Vagina (tissue), 2 donors: ENCODE measurements at regions not wholly inside any gene's neighbourhood (a gene's known extent, or its start where the extent isn't known, plus 50 kb on each side); places are given as distances from the start of the nearest gene placed in this dataset.
"Not testable (repeated sequence)": the region's sequence is repeated elsewhere in the genome, so short reads cannot be mapped to it uniquely, and the experiment has no call there.

Source experiments
- DNase-seq, 2 donors: peaks; one replicate each; pipeline ENCODE4 v3.0.0-alpha.2; 2017; ENCODE audit errors: extremely low spot score in 2 of 2
- H3K27ac ChIP-seq: fragments of 200-600 bp; sonication (generic); one replicate; pipeline ENCODE4 v1.5.1; 2019
- H3K27me3 ChIP-seq: fragments of 200-600 bp; sonication (generic); one replicate; pipeline ENCODE4 v1.5.1; 2019
- H3K36me3 ChIP-seq, 2 donors: fragments of 200-600 bp; sonication (generic); one replicate each; pipeline ENCODE4 v1.5.1; 2017 to 2019
- H3K4me1 ChIP-seq: fragments of 200-600 bp; sonication (generic); one replicate; pipeline ENCODE4 v1.5.1; 2019
- H3K4me3 ChIP-seq, 2 donors: fragments of 200-600 bp; sonication (generic); 1 replicate in 1 of 2; 2 replicates in 1 of 2; pipeline ENCODE4 v1.5.1; 2016 to 2019
- H3K9me3 ChIP-seq: fragments of 200-600 bp; sonication (generic); one replicate; pipeline ENCODE4 v1.5.1; 2019
- POLR2A ChIP-seq, 2 donors: fragments of 450-650 bp; IDR thresholded peaks; one replicate each; pipeline ENCODE4 v1.6.1; 2017; ENCODE audit warnings: antibody characterized with exemption in 2 of 2, mild to moderate bottlenecking in 2 of 2, moderate library complexity in 2 of 2
- POLR2AphosphoS5 ChIP-seq, 2 donors: sonication (generic); formaldehyde crosslinking; IDR thresholded peaks; one replicate each; pipeline ENCODE4 v1.9.0; 2017; ENCODE audit warnings: antibody characterized with exemption in 2 of 2, mild to moderate bottlenecking in 2 of 2, low read depth in 1 of 2; ENCODE audit not compliant: insufficient read depth in 1 of 2
- intact Hi-C: fragments of 100-400 bp; cut with DNase I; formaldehyde crosslinking; loops from one replicate; pipeline ENCODE4 v1.15.1; 2023
- TF ChIP-seq, protein P1 (sequence below), 3 experiments: fragments of 450-650 bp in 2 of 3; fragments of 200-600 bp in 1 of 3; sonication (generic) in 1 of 3; IDR thresholded peaks; one replicate each; pipeline ENCODE4 v1.5.1; 2017 to 2019; ENCODE audit warnings: antibody characterized with exemption in 3 of 3, mild to moderate bottlenecking in 2 of 3, moderate library complexity in 2 of 3

- H3K27me3 ChIP-seq = no peaks in the 10 kb centered on the region
- intact Hi-C loops = no loop called here
- no peak for DNase-seq
- H3K4me1 ChIP-seq = peaks cover 13% of the 10 kb centered on the region
- no peaks in the 10 kb centered on the region for H3K36me3 ChIP-seq
- TF ChIP-seq POLR2AphosphoS5 (IDR thresholded peaks at IDR 0.05; ENCODE audit: insufficient read depth in 1 of 2, low read depth in 1 of 2) (no peak), POLR2A (IDR thresholded peaks at IDR 0.05) (no peak)
- TF ChIP-seq, protein P1, sequence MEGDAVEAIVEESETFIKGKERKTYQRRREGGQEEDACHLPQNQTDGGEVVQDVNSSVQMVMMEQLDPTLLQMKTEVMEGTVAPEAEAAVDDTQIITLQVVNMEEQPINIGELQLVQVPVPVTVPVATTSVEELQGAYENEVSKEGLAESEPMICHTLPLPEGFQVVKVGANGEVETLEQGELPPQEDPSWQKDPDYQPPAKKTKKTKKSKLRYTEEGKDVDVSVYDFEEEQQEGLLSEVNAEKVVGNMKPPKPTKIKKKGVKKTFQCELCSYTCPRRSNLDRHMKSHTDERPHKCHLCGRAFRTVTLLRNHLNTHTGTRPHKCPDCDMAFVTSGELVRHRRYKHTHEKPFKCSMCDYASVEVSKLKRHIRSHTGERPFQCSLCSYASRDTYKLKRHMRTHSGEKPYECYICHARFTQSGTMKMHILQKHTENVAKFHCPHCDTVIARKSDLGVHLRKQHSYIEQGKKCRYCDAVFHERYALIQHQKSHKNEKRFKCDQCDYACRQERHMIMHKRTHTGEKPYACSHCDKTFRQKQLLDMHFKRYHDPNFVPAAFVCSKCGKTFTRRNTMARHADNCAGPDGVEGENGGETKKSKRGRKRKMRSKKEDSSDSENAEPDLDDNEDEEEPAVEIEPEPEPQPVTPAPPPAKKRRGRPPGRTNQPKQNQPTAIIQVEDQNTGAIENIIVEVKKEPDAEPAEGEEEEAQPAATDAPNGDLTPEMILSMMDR (IDR thresholded peaks at IDR 0.05) = no peak
- H3K27ac ChIP-seq = no peak overlapping the region
- H3K4me3 ChIP-seq = no peak overlapping the region
- no peaks in the 10 kb centered on the region for H3K9me3 ChIP-seq
These were observed 149.4 kb downstream of the HSD17B3 start for GRCh38 chr9:96152550-96152949.

DNA sequence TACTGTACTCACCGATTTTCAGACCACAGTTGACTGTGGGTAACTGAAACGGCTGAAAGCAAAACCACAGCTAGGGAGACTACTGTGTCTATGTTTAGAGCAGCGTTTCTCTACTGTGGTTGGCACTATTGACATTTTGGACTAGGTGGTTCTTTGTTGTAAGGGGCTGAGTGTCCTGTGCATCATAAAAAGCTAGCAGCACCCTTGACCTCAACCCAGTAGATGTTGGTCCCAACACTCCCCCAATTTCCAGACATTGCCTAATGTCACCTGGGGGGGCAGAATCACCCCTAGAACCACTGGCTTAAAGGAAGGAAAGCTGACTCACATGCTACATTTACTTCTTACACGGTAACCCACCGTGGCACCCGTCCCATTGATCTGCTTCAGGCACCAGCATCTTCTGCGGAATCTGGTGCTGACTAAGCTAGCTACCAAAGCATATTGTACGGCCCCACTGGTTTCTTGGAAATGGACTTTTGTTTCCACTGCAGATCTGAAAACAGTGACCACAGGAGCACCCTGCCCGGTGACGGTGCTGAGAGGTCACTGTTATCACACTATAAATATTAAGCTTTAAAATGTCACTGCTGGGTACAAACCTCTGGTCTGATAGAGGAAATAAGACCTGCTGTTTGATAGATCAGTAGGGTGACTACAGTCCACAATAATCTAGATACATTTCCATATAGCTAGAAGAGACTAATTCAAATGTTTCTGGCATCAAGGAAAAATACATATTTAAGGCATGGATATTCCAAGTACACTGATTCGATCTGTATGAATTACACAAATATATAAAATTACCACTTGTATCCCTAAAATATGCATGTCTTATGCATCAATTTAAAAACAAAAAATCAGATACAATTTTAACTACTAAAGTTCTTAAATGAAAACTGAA, 151.4 kb downstream of the HSD17B3 start:
- Histone ChIP-seq H3K27ac (no peak overlapping the region), H3K4me3 (no peak overlapping the region), H3K27me3 (no peaks in the 10 kb centered on the region), H3K9me3 (no peaks in the 10 kb centered on the region), H3K4me1 (peaks cover 13% of the 10 kb centered on the region), H3K36me3 (no peaks in the 10 kb centered on the region)
- intact Hi-C loops = no loop called here
- no peak for DNase-seq
- TF ChIP-seq, protein P1 (IDR thresholded peaks at IDR 0.05) = no peak
- TF ChIP-seq POLR2AphosphoS5 (IDR thresholded peaks at IDR 0.05; ENCODE audit: insufficient read depth in 1 of 2, low read depth in 1 of 2) = no peak
- TF ChIP-seq POLR2A (IDR thresholded peaks at IDR 0.05) = no peak

GRCh38 chr9:96149533-96150280, 152.3 kb downstream of the HSD17B3 start:
- H3K36me3 ChIP-seq = no peaks in the 10 kb centered on the region
- peaks cover 13% of the 10 kb centered on the region for H3K4me1 ChIP-seq
- H3K4me3 ChIP-seq = no peak overlapping the region
- no peak for DNase-seq
- H3K27ac ChIP-seq = no peak overlapping the region
- TF ChIP-seq POLR2AphosphoS5 (IDR thresholded peaks at IDR 0.05; ENCODE audit: insufficient read depth in 1 of 2, low read depth in 1 of 2) (no peak), POLR2A (IDR thresholded peaks at IDR 0.05) (no peak)
- TF ChIP-seq, protein P1 (IDR thresholded peaks at IDR 0.05) = no peak
- intact Hi-C loops = no loop called here
- H3K27me3 ChIP-seq = no peaks in the 10 kb centered on the region
- H3K9me3 ChIP-seq = no peaks in the 10 kb centered on the region

- no peak for DNase-seq
- no peaks in the 10 kb centered on the region for H3K27me3 ChIP-seq
- peaks cover 13% of the 10 kb centered on the region for H3K4me1 ChIP-seq
- no peaks in the 10 kb centered on the region for H3K36me3 ChIP-seq
- TF ChIP-seq POLR2AphosphoS5 (IDR thresholded peaks at IDR 0.05; ENCODE audit: insufficient read depth in 1 of 2, low read depth in 1 of 2) = no peak
- no peak overlapping the region for H3K27ac ChIP-seq
- H3K9me3 ChIP-seq = no peaks in the 10 kb centered on the region
- intact Hi-C loops = no loop called here
- no peak overlapping the region for H3K4me3 ChIP-seq
These were observed 153.1 kb downstream of the HSD17B3 start for GRCh38 chr9:96148634-96149532.

DNA sequence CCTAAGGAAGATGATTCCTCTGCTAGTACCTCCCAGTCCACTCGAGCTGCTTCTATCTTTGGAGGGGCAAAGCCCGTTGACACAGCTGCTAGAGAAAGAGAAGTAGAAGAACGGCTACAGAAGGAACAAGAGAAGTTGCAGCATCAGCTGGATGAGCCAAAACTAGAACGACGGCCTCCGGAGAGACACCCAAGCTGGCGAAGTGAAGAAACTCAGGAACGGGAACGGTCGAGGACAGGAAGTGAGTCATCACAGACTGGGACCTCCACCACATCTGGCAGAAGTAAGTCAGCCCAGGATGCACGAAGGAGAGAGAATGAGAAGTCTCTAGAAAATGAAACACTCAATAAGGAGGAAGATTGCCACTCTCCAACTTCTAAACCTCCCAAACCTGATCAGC, 154.9 kb downstream of the HSD17B3 start:
- H3K27ac ChIP-seq, intact Hi-C loops, H3K27me3 ChIP-seq, H3K4me3 ChIP-seq, H3K36me3 ChIP-seq, DNase-seq, H3K9me3 ChIP-seq: not testable (repeated sequence)
- H3K4me1 ChIP-seq = peaks cover 13% of the 10 kb centered on the region
